HepG2 (cell line): ENCODE measurements at regions not wholly inside any gene's neighbourhood (a gene's known extent, or its start where the extent isn't known, plus 50 kb on each side); places are given as distances from the start of the nearest gene placed in this dataset.

Experiments
- CTCF ChIP-seq: sonication (generic); formaldehyde crosslinking; IDR thresholded peaks from 2 replicates; pipeline ENCODE4 v1.5.0; 2020; ENCODE audit warnings: mild to moderate bottlenecking, missing genetic modification reagents, moderate library complexity
- GTF2F1 ChIP-seq: fragments of 150-350 bp; IDR thresholded peaks from 2 replicates; pipeline ENCODE4 v1.6.1; 2014; ENCODE audit warnings: low read length
- ISX ChIP-seq: sonication (generic); formaldehyde crosslinking; conservative IDR thresholded peaks from 2 replicates; pipeline ENCODE4 v1.5.0; 2020; ENCODE audit warnings: missing genetic modification reagents
- MYC ChIP-seq: sonication (generic); formaldehyde crosslinking; IDR thresholded peaks from 2 replicates; pipeline ENCODE4 v1.9.0; 2021; ENCODE audit warnings: missing genetic modification reagents, borderline replicate concordance
- ZFP36L2 ChIP-seq: sonication (generic); formaldehyde crosslinking; IDR thresholded peaks from 2 replicates; pipeline ENCODE4 v1.4.0; 2020; ENCODE audit warnings: missing genetic modification reagents
- TF ChIP-seq, protein P1 (sequence below): sonication (generic); formaldehyde crosslinking; IDR thresholded peaks from 2 replicates; pipeline ENCODE4 v1.4.0; 2020; ENCODE audit warnings: missing genetic modification reagents

DNA sequence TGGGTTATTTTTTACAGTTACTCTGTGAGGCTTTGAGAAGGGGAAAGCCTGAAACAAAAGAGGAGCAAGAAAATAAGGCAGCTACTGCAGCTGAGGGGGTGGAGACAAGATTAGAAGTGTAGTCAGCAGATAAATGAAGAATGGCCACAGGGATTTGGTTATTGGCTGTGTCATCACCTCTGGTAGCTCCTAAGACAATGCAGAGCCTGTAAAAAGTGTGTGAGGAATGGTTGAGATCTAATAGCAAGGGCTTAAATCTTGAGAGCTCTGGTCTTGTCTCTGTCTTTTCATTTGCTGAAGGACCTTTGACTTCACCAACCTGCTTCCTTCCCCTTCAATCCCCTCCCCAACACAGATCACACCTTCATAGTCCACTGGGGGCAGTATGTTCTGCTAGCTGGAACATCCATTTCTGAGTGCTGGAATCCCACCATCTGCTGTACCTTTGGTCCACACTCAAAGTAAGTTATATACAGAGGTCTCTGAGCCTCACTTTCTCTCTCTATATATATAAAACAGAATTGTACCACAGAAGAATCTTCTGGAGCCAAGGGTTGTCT lies 213.7 kb upstream of the ZIC3 start:
- TF ChIP-seq, protein P1, sequence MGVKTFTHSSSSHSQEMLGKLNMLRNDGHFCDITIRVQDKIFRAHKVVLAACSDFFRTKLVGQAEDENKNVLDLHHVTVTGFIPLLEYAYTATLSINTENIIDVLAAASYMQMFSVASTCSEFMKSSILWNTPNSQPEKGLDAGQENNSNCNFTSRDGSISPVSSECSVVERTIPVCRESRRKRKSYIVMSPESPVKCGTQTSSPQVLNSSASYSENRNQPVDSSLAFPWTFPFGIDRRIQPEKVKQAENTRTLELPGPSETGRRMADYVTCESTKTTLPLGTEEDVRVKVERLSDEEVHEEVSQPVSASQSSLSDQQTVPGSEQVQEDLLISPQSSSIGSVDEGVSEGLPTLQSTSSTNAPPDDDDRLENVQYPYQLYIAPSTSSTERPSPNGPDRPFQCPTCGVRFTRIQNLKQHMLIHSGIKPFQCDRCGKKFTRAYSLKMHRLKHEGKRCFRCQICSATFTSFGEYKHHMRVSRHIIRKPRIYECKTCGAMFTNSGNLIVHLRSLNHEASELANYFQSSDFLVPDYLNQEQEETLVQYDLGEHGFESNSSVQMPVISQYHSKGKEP (CRISPR knock-in tag): no peak
- TF ChIP-seq MYC (CRISPR knock-in tag) (no peak), ZFP36L2 (CRISPR knock-in tag) (no peak), GTF2F1 (no peak), CTCF (CRISPR knock-in tag) (no peak), ISX (CRISPR knock-in tag) (no peak)
